IPS-NIHi7 (cell line): ENCODE measurements at regions not wholly inside any gene's neighbourhood (a gene's known extent, or its start where the extent isn't known, plus 50 kb on each side); places are given as distances from the start of the nearest gene placed in this dataset.

Experiments used
- DNase-seq: peaks from one replicate; pipeline ENCODE4 v3.0.0; 2012; ENCODE audit warnings: mixed read lengths; ENCODE audit errors: extremely low spot score

- no peak for DNase-seq
These were observed 205.4 kb upstream of the SNX19 start for GRCh38 chr11:131121426-131122333.

- DNase-seq, result no peak
These were observed 206.2 kb upstream of the SNX19 start for GRCh38 chr11:131122448-131122847.

- DNase-seq, result peak; percentile 20
These were observed 213.2 kb upstream of the SNX19 start for GRCh38 chr11:131129474-131129873.

- no peak for DNase-seq
These were observed 219.3 kb upstream of the SNX19 start for GRCh38 chr11:131135611-131136010.

- DNase-seq, result no peak
These were observed 220.2 kb upstream of the SNX19 start for GRCh38 chr11:131136486-131136885.

- DNase-seq, result no peak
These were observed 220.8 kb upstream of the SNX19 start for GRCh38 chr11:131137046-131137445.

- no peak for DNase-seq
These were observed 222.5 kb upstream of the SNX19 start for GRCh38 chr11:131138731-131139130.

- no peak for DNase-seq
These were observed 224.6 kb upstream of the NTM start for GRCh38 chr11:131145791-131146190.

GRCh38 chr11:131146827-131147490 is 223.5 kb upstream of the NTM start:
- no peak for DNase-seq

GRCh38 chr11:131154351-131154750 is 216.1 kb upstream of the NTM start:
- peak; percentile 22 for DNase-seq

GRCh38 chr11:131157678-131158077 is 212.7 kb upstream of the NTM start:
- no peak for DNase-seq

GRCh38 chr11:131160846-131161245 is 209.6 kb upstream of the NTM start:
- DNase-seq, result no peak

GRCh38 chr11:131163613-131164012 is 206.8 kb upstream of the NTM start:
- no peak for DNase-seq

- no peak for DNase-seq
These were observed 205.4 kb upstream of the NTM start for GRCh38 chr11:131165036-131165435.

GRCh38 chr11:131168839-131169713 is 201.3 kb upstream of the NTM start:
- DNase-seq, result no peak

- peak; percentile 33 for DNase-seq
These were observed 198.4 kb upstream of the NTM start for GRCh38 chr11:131172011-131172410.

GRCh38 chr11:131178020-131178419 is 192.4 kb upstream of the NTM start:
- no peak for DNase-seq

GRCh38 chr11:131178596-131178995 is 191.8 kb upstream of the NTM start:
- DNase-seq, result no peak

- DNase-seq, result peak; percentile 48
These were observed 190.6 kb upstream of the NTM start for GRCh38 chr11:131179836-131180235.

GRCh38 chr11:131185915-131186314 is 184.5 kb upstream of the NTM start:
- no peak for DNase-seq

GRCh38 chr11:131186629-131187101 is 183.8 kb upstream of the NTM start:
- DNase-seq, result peak; percentile 35

- no peak for DNase-seq
These were observed 180.0 kb upstream of the NTM start for GRCh38 chr11:131190446-131190845.
